ES-I3 (cell line): ENCODE measurements at regions not wholly inside any gene's neighbourhood (a gene's known extent, or its start where the extent isn't known, plus 50 kb on each side); places are given as distances from the start of the nearest gene placed in this dataset.

Experiments
- H3K36me3 ChIP-seq: 2 replicates; pipeline ENCODE4 v1.6.1; 2013; ENCODE audit warnings: mild to moderate bottlenecking, low read length, control low read depth, moderate library complexity; ENCODE audit not compliant: insufficient read depth
- H3K4me1 ChIP-seq: 2 replicates; pipeline ENCODE4 v1.6.1; 2013; ENCODE audit warnings: mild to moderate bottlenecking, control low read depth, low read length; ENCODE audit not compliant: insufficient read depth
- H3K9ac ChIP-seq: 2 replicates; pipeline ENCODE4 v1.6.1; 2013; ENCODE audit warnings: low read depth, mild to moderate bottlenecking, low read length, moderate library complexity
- H3K9me3 ChIP-seq: 2 replicates; pipeline ENCODE4 v1.6.1; 2013; ENCODE audit warnings: mild to moderate bottlenecking, low read length, moderate library complexity; ENCODE audit not compliant: control insufficient read depth, insufficient read depth

GRCh38 chr22:49208004-49208402 lies 619.7 kb downstream of the BRD1 start:
- H3K36me3 ChIP-seq, result no peaks in the 10 kb centered on the region

GRCh38 chr22:49207008-49208003 lies 620.4 kb downstream of the BRD1 start:
- H3K9me3 ChIP-seq, result no peaks in the 10 kb centered on the region
- no peak overlapping the region for H3K9ac ChIP-seq
- no peaks in the 10 kb centered on the region for H3K36me3 ChIP-seq
- H3K4me1 ChIP-seq, result no peaks in the 10 kb centered on the region

More at GRCh38 chr22:49208004-49208402, 619.7 kb downstream of the BRD1 start:
- no peak overlapping the region for H3K9ac ChIP-seq
- H3K4me1 ChIP-seq, result no peaks in the 10 kb centered on the region
- H3K9me3 ChIP-seq, result no peaks in the 10 kb centered on the region

GRCh38 chr22:49206281-49206680 lies 621.4 kb downstream of the BRD1 start:
- H3K36me3 ChIP-seq, result no peaks in the 10 kb centered on the region
- H3K9me3 ChIP-seq, result no peaks in the 10 kb centered on the region
- no peaks in the 10 kb centered on the region for H3K4me1 ChIP-seq
- no peak overlapping the region for H3K9ac ChIP-seq

GRCh38 chr22:49205483-49205800 lies 622.2 kb downstream of the BRD1 start:
- H3K9ac ChIP-seq, result no peak overlapping the region
- no peaks in the 10 kb centered on the region; the same call in 1 of the 2 replicates for H3K9me3 ChIP-seq
- H3K4me1 ChIP-seq, result no peaks in the 10 kb centered on the region
- no peaks in the 10 kb centered on the region for H3K36me3 ChIP-seq

- no peaks in the 10 kb centered on the region for H3K4me1 ChIP-seq
Measured at GRCh38 chr22:49204599-49205482, 622.8 kb downstream of the BRD1 start.

GRCh38 chr22:49203859-49204598 lies 623.6 kb downstream of the BRD1 start:
- no peak overlapping the region for H3K9ac ChIP-seq
- no peaks in the 10 kb centered on the region for H3K4me1 ChIP-seq
- H3K36me3 ChIP-seq, result no peaks in the 10 kb centered on the region
- no peaks in the 10 kb centered on the region; the same call in 1 of the 2 replicates for H3K9me3 ChIP-seq

More at GRCh38 chr22:49204599-49205482, 622.8 kb downstream of the BRD1 start:
- Histone ChIP-seq H3K36me3 (no peaks in the 10 kb centered on the region), H3K9ac (no peak overlapping the region), H3K9me3 (no peaks in the 10 kb centered on the region; the same call in 1 of the 2 replicates)

GRCh38 chr22:49203091-49203858 lies 624.4 kb downstream of the BRD1 start:
- no peaks in the 10 kb centered on the region for H3K4me1 ChIP-seq
- no peaks in the 10 kb centered on the region; the same call in 1 of the 2 replicates for H3K9me3 ChIP-seq
- H3K9ac ChIP-seq, result no peak overlapping the region

GRCh38 chr22:49202226-49202625 lies 625.4 kb downstream of the BRD1 start:
- H3K4me1 ChIP-seq, result no peaks in the 10 kb centered on the region
- no peak overlapping the region for H3K9ac ChIP-seq
- H3K9me3 ChIP-seq, result no peaks in the 10 kb centered on the region; the same call in 1 of the 2 replicates
- H3K36me3 ChIP-seq, result no peaks in the 10 kb centered on the region

More at GRCh38 chr22:49203091-49203858, 624.4 kb downstream of the BRD1 start:
- H3K36me3 ChIP-seq, result no peaks in the 10 kb centered on the region

- Histone ChIP-seq H3K36me3 (no peaks in the 10 kb centered on the region), H3K9me3 (no peaks in the 10 kb centered on the region; the same call in 1 of the 2 replicates), H3K9ac (no peak overlapping the region), H3K4me1 (no peaks in the 10 kb centered on the region)
Measured at GRCh38 chr22:49201046-49201970, 626.4 kb downstream of the BRD1 start.

GRCh38 chr22:49199224-49199623 lies 628.4 kb downstream of the BRD1 start:
- H3K9ac ChIP-seq, result no peak overlapping the region
- no peaks in the 10 kb centered on the region; the same call in 1 of the 2 replicates for H3K9me3 ChIP-seq
- H3K36me3 ChIP-seq, result no peaks in the 10 kb centered on the region
- H3K4me1 ChIP-seq, result no peaks in the 10 kb centered on the region

- H3K36me3 ChIP-seq, result no peaks in the 10 kb centered on the region
- H3K9me3 ChIP-seq, result no peaks in the 10 kb centered on the region; the same call in 1 of the 2 replicates
- no peak overlapping the region for H3K9ac ChIP-seq
Measured at GRCh38 chr22:49198705-49199084, 629.0 kb downstream of the BRD1 start.

GRCh38 chr22:49197986-49198704 lies 629.5 kb downstream of the BRD1 start:
- H3K9ac ChIP-seq, result no peak overlapping the region
- no peaks in the 10 kb centered on the region for H3K36me3 ChIP-seq
- no peaks in the 10 kb centered on the region; the same call in 1 of the 2 replicates for H3K9me3 ChIP-seq
- H3K4me1 ChIP-seq, result no peaks in the 10 kb centered on the region

More at GRCh38 chr22:49198705-49199084, 629.0 kb downstream of the BRD1 start:
- H3K4me1 ChIP-seq, result no peaks in the 10 kb centered on the region
